GM18498 (cell line): ENCODE measurements at regions not wholly inside any gene's neighbourhood (a gene's known extent, or its start where the extent isn't known, plus 50 kb on each side); places are given as distances from the start of the nearest gene placed in this dataset.
"Not testable (repeated sequence)": the region's sequence is repeated elsewhere in the genome, so short reads cannot be mapped to it uniquely, and the experiment has no call there.

Experiments used
- ATAC-seq: cut with Tn5 transposase; IDR thresholded peaks from one replicate; pipeline ENCODE4 v1.9.1; 2021; ENCODE audit warnings: mild to moderate bottlenecking, moderate library complexity; ENCODE audit not compliant: unreplicated experiment

- ATAC-seq, result no peak
Observed at GRCh38 chr9:107809871-107810460, 320.4 kb upstream of the KLF4 start.

- ATAC-seq, result no peak
Observed at GRCh38 chr9:107807183-107807582, 317.6 kb upstream of the KLF4 start.

- ATAC-seq, result no peak
Observed at GRCh38 chr9:107805201-107805600, 315.6 kb upstream of the KLF4 start.

- ATAC-seq, result no peak
Observed at GRCh38 chr9:107794259-107794658, 304.7 kb upstream of the KLF4 start.

GRCh38 chr9:107793541-107793940 is 304.0 kb upstream of the KLF4 start:
- ATAC-seq, result no peak

- ATAC-seq, result no peak
Observed at GRCh38 chr9:107792596-107792995, 303.0 kb upstream of the KLF4 start.

- no peak for ATAC-seq
Observed at GRCh38 chr9:107792006-107792405, 302.4 kb upstream of the KLF4 start.

GRCh38 chr9:107789001-107789700 is 299.6 kb upstream of the KLF4 start:
- ATAC-seq, result no peak

GRCh38 chr9:107786561-107786960 is 297.0 kb upstream of the KLF4 start:
- ATAC-seq, result no peak

GRCh38 chr9:107784235-107784958 is 294.8 kb upstream of the KLF4 start:
- no peak for ATAC-seq

GRCh38 chr9:107782789-107783188 is 293.2 kb upstream of the KLF4 start:
- no peak for ATAC-seq

- no peak for ATAC-seq
Observed at GRCh38 chr9:107782381-107782780, 292.8 kb upstream of the KLF4 start.

GRCh38 chr9:107780960-107781359 is 291.4 kb upstream of the KLF4 start:
- no peak for ATAC-seq

- no peak for ATAC-seq
Observed at GRCh38 chr9:107779731-107780130, 290.2 kb upstream of the KLF4 start.

- ATAC-seq, result no peak
Observed at GRCh38 chr9:107778661-107779060, 289.1 kb upstream of the KLF4 start.

- ATAC-seq, result not testable (repeated sequence)
Observed at GRCh38 chr9:107774099-107774498, 284.5 kb upstream of the KLF4 start.

- ATAC-seq, result no peak
Observed at GRCh38 chr9:107772988-107773387, 283.4 kb upstream of the KLF4 start.

- no peak for ATAC-seq
Observed at GRCh38 chr9:107770716-107771115, 281.1 kb upstream of the KLF4 start.

- no peak for ATAC-seq
Observed at GRCh38 chr9:107768224-107768623, 278.7 kb upstream of the KLF4 start.

- no peak for ATAC-seq
Observed at GRCh38 chr9:107767711-107768110, 278.1 kb upstream of the KLF4 start.

GRCh38 chr9:107763469-107763868 is 273.9 kb upstream of the KLF4 start:
- not testable (repeated sequence) for ATAC-seq

- no peak for ATAC-seq
Observed at GRCh38 chr9:107761307-107761706, 271.7 kb upstream of the KLF4 start.
